ENCODE measurements at regions not wholly inside any gene's neighbourhood (a gene's known extent, or its start where the extent isn't known, plus 50 kb on each side); places are given as distances from the start of the nearest gene placed in this dataset.
"Not testable (repeated sequence)": the region's sequence is repeated elsewhere in the genome, so short reads cannot be mapped to it uniquely, and the experiment has no call there.

- no peak for DNase-seq
Measured at GRCh38 chr1:121443001-121443540, 258.3 kb downstream of the SRGAP2C start.

DNA sequence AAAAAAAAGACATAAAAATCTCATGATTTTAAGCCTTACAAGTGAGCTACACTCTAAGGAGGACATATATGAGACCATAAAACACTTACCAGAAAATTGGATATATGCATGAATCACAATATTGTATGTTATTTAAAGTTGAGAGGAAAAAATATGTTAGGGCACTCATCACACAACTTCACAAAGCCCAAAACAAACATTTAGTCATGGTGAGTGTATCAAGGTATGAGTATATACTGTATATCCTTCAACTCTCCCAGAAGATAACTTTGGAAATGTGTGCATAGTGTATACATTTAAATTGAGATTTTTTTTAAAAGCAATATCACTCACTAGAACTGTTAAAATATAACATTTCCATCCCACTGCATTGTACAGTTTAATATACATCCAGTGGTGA, 259.3 kb downstream of the SRGAP2C start:
- no peak for DNase-seq

DNA sequence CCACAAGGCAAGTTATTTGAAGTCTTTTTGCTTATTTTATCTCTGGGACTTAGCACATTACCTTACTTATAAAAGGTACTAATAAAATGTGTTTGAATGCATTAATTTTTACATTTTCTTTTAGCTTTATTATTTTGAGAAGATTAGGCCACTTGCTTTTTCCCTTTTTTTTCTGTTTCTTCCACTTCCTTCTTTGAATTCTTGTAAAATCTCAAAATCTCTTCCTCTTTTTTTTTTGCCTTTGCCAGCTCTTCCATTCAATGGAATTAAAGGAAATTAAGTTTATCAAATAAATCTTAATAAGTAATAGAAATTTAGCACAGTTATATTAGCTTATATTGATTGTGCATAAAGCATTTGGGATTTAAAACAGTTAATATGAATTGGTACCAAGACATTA, 260.9 kb downstream of the SRGAP2C start:
- no peak for DNase-seq

- DNase-seq: not testable (repeated sequence)
Measured at GRCh38 chr1:121447280-121447923, 262.6 kb downstream of the SRGAP2C start.

- DNase-seq: not testable (repeated sequence)
Measured at GRCh38 chr1:121448064-121448463, 263.3 kb downstream of the SRGAP2C start.

- no peak for DNase-seq
Measured at GRCh38 chr1:121448851-121449250, 264.1 kb downstream of the SRGAP2C start.

DNA sequence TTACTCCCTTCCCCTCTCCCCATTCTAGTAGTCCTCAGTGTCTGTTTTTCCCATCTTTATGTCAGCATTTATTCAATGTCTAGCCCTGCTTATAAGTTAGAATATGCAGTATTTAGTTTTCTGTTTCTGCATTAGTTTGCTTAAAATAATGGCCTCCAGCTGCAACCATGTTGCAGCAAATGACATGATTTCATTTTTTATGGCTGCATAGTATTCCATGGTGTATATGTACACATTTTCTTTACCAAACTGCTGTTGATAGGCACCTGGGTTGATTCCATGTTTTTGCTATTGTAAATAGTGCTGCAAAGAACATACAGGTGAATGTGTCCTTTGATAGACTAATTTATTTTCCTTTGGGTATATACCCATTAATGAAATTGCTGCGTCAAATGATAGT, 267.7 kb downstream of the SRGAP2C start:
- no peak for DNase-seq

DNA sequence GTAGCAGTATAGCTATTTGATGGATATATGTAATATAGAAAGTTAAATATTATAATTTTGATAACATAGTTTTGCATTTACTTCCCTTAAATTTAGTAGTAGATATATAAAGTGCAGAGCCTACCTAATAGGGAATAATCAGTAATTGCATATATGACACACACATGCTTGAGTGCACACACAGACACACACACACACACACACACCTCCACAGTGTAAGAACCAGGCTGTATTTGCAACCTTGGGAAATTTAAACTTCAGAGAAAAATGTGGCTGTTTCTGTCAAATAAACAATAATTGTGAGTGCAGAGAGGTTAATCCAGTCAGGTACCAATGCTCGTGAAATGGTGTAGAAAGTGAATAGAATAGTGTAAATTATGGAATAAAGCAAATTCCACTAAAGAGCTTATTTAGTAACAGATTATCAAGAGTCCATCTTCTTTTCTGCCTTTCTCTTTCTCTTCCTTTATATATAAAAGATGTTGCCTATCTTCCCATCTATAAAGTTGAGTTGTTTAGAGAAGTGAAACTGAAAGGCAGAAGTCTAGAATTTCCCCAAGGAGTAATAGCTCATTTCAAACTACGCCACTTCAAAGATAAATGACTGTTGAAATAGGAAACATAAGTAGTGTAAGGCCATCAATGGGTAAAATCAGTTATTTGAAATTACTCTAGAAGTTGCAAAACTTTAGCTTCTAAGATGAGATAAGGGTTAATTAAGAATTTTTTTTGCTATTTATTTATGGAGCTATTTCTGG, 273.7 kb downstream of the SRGAP2C start:
- no peak for DNase-seq

GRCh38 chr1:121459235-121459634, 274.5 kb downstream of the SRGAP2C start:
- no peak for DNase-seq

GRCh38 chr1:121469395-121469794, 284.6 kb downstream of the SRGAP2C start:
- not testable (repeated sequence) for DNase-seq

DNA sequence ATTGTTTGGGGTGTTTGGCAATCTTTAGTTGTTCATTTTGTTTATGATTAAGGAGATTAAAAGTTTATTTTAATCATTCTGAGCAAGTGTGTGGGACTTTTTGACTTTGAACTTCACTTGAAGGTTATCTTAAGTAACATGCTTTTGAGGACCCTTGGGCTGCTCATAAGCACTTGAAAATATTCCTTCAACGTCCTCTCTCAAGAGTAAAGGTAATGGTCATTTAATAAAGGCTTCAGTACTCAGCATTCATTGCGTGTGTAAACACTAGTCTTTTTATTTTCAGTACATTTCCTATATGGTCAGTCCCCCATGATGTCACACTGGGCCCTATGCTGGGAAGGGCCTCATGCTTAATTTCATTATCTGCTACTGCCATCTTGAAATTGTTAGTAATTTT, 285.6 kb downstream of the SRGAP2C start:
- not testable (repeated sequence) for DNase-seq

DNA sequence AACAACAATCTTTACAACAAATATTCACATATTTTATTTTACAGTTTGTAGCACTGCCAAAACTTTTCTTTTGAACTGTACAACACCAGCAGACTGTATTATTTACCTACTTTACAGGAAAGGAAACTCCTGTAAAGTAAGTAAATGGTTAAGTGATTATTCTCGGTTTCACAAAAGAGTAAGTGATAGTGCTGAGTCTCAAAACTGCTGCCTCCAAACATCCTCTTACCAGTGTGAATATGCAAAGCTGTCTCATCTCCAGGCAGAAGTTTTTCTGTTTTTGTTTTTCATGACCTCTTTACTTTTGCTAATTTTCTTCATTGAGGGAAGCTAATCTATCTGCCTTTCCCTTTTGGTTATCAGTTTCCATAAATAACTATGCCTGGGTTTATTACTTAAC, 286.7 kb downstream of the SRGAP2C start:
- DNase-seq: no peak

DNA sequence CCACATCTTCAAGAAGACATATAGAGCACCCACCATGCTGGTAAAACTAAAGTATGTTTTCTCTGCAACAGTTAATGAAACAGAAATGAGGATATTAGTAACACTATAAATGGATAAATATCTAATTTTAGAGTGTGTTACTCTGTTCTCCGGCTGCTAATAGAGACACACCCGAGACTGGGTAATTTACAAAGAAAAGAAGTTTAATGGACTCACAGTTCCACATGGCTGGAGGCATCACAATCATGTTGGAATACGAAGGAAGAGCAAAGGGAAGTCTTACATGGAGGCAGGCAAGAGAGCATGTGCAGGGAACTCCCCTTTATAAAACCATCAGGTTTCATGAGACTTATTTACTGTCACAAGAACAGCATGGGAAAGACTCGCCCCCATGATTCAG, 287.2 kb downstream of the SRGAP2C start:
- no peak for DNase-seq

- no peak for DNase-seq
Measured at GRCh38 chr1:121483234-121483633, 298.5 kb downstream of the SRGAP2C start.

DNA sequence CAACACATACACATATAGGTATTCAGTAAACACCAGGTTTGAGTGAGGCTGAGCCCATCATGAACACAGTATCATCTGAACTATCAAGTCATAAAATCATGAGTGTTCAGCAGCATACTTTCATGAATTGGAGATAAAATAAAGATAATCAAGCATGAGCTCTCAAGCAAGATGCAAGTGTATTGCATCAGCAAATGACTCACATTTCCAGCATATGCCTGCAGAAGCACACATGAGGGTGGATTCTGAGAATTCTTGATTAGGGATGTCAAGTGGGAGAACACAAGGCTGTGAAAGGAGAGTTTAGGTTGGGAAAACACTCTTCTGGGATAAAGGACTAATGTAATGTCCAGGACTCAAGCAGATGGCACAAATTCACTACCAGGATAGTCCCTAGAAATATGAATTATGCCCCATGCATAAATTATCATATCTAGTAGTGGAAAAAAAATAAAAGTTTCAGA, 299.2 kb downstream of the SRGAP2C start:
- DNase-seq: no peak

- DNase-seq: not testable (repeated sequence)
Measured at GRCh38 chr1:121494796-121495195, 310.0 kb downstream of the SRGAP2C start.

DNA sequence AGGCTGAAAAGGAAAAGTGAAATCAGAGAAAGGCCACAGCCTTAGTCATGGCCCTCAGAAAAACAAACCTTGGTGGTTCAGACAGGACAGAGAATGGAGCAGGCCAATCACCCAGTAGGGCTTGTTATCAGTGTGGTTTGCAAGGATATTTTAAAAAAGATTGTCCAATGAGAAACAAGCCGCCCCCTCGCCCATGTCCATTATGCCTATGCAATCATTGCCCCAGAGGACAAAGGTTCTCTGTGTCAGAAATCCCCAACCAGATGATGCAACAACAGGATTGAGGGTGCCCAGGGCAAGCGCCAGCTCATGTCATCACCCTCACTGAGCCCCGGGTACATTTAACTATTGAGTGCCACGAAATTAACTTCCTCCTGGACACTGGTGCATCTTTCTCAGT, 326.7 kb downstream of the SRGAP2C start:
- DNase-seq: not testable (repeated sequence)

GRCh38 chr1:121511876-121512275, 327.1 kb downstream of the SRGAP2C start:
- not testable (repeated sequence) for DNase-seq

GRCh38 chr1:121515235-121515634, 330.5 kb downstream of the SRGAP2C start:
- no peak for DNase-seq

GRCh38 chr1:121516234-121516967, 331.6 kb downstream of the SRGAP2C start:
- no peak for DNase-seq

GRCh38 chr1:121517586-121518230, 332.9 kb downstream of the SRGAP2C start:
- no peak for DNase-seq

GRCh38 chr1:121518726-121519041, 333.9 kb downstream of the SRGAP2C start:
- DNase-seq: no peak

All from NCI-H1930 (cell line).